ENCODE measurements at regions not wholly inside any gene's neighbourhood (a gene's known extent, or its start where the extent isn't known, plus 50 kb on each side); places are given as distances from the start of the nearest gene placed in this dataset.

GRCh38 chr18:42404151-42404550 is 449.1 kb downstream of the PIK3C3 start:
- TF ChIP-seq EZH2 (IDR thresholded peaks at IDR 0.05; ENCODE audit: low read depth) (no peak), CTCF (conservative IDR thresholded peaks at IDR 0.05) (no peak)
